ENCODE measurements at regions not wholly inside any gene's neighbourhood (a gene's known extent, or its start where the extent isn't known, plus 50 kb on each side); places are given as distances from the start of the nearest gene placed in this dataset.

- TF ChIP-seq, protein P1, sequence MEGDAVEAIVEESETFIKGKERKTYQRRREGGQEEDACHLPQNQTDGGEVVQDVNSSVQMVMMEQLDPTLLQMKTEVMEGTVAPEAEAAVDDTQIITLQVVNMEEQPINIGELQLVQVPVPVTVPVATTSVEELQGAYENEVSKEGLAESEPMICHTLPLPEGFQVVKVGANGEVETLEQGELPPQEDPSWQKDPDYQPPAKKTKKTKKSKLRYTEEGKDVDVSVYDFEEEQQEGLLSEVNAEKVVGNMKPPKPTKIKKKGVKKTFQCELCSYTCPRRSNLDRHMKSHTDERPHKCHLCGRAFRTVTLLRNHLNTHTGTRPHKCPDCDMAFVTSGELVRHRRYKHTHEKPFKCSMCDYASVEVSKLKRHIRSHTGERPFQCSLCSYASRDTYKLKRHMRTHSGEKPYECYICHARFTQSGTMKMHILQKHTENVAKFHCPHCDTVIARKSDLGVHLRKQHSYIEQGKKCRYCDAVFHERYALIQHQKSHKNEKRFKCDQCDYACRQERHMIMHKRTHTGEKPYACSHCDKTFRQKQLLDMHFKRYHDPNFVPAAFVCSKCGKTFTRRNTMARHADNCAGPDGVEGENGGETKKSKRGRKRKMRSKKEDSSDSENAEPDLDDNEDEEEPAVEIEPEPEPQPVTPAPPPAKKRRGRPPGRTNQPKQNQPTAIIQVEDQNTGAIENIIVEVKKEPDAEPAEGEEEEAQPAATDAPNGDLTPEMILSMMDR (IDR thresholded peaks at IDR 0.05): no peak
- TF ChIP-seq POLR2A (IDR thresholded peaks at IDR 0.05): no peak
These were observed 206.7 kb upstream of the SLIT2 start for GRCh38 chr4:20044966-20045365.

Measured in heart left ventricle (tissue), 13 donors.